Activated naive CD4-positive, alpha-beta T cell treated with anti-CD3 and anti-CD28 coated beads, Interleukin-2, amount 50 U/mL, for 16 hours (primary cell): ENCODE measurements at regions not wholly inside any gene's neighbourhood (a gene's known extent, or its start where the extent isn't known, plus 50 kb on each side); places are given as distances from the start of the nearest gene placed in this dataset.
"Not testable (repeated sequence)": the region's sequence is repeated elsewhere in the genome, so short reads cannot be mapped to it uniquely, and the experiment has no call there.

Experiments used
- DNase-seq: peaks from one replicate; pipeline ENCODE4 v3.0.0-alpha.2; 2020

DNA sequence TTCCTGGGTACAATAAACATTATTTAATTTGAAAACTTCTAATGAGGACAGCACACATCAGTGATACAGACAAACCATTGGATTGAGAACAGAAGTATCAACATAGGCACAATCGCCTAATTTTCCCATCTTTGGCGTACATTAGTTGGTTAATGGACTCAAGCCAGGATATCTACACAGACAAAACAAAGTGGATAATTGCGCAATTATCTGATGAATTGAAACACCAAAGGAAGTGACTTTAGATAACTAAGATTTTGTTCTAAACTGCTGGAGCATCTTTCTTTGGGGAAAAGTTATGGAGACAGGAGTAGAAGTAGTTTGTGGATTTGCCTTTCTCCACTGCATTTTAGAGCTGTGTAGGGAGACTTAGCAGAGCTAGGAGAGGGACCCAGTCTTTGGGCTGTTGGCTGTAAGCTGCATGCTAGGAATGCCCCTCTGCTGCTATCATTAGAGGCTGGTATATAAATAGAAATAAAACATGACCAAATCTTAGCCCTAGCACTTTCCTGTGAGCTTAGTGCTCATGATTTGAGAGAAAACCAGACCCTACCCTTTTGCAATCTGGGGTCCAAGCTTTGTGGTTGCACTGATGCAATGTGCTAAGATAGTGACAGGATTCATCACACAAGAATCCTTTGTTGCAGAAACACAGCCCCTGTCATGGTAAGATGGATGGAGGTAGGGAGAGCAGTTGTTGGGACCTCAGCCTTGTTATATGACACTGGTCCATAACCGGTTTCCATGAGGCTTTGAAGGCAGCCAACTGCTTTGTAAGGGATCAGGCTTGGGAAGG lies 264.5 kb upstream of the PIK3C3 start:
- no peak for DNase-seq

GRCh38 chr18:41687138-41687537 lies 267.9 kb upstream of the PIK3C3 start:
- DNase-seq: no peak

- no peak for DNase-seq
Measured at GRCh38 chr18:41681138-41681880, 273.7 kb upstream of the PIK3C3 start.

DNA sequence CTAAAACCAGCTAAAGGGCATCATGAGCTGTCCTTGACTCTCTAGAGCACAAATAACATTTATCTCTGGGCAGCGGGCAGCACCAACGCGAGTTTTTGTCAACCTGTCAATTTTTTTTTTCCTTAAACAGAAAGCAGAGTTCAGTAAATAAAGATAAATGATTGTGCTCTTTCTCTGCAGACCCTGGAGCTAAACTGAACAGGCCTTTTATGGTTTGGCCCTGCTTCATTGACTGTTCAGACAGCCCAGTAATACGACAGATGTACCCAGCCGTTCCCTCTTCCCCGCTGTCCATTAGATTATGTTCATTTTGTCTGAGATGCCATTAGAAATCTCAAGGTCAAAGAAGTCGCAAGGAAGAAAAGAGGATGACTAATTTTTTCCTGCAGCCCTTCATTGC lies 280.5 kb upstream of the PIK3C3 start:
- DNase-seq: no peak

- DNase-seq: no peak
Measured at GRCh38 chr18:41666231-41666630, 288.8 kb upstream of the PIK3C3 start.

DNA sequence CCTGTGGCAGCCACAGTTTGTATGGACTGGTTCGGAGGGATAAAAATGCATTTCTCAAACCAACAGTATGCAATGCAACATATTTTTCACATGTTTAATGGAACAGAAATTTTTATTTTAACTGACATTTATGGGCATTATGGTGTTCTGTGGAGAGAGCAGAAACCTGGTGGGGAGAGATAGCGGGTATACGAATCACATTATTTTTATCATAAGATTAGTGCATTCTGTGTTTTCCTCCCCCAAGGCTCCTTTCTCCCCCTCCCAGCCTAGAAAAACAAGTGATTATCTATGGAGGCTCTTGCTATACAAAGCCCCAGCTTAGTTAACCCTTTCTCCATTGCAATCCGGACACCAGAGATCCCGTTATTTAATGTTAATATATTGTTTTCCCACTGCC lies 289.8 kb upstream of the PIK3C3 start:
- DNase-seq: no peak

GRCh38 chr18:41660654-41661053 lies 294.4 kb upstream of the PIK3C3 start:
- DNase-seq: no peak

GRCh38 chr18:41659438-41660130 lies 295.4 kb upstream of the PIK3C3 start:
- no peak for DNase-seq

- no peak for DNase-seq
Measured at GRCh38 chr18:41657189-41657588, 297.8 kb upstream of the PIK3C3 start.

DNA sequence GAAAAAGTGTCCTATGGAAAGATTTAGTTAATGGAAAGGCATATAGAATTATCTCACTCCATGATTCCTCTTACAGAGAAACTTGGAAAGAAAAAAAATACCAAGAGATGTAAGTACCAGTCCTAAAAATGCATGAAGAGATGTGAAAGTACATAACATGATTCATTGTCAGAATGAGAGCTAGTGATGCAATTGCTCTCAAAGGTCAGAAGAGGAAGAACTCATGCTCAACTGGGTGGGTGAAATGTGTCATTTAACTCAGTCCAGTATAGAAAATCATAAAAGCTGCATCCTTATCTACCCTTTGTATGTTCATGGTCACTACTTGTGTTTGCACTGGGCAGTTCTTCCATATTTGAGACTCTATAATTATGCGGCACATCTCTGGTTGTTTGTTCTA lies 300.0 kb upstream of the PIK3C3 start:
- DNase-seq: no peak

- DNase-seq: no peak
Measured at GRCh38 chr18:41647914-41648313, 307.1 kb upstream of the PIK3C3 start.

GRCh38 chr18:41646915-41647620 lies 308.0 kb upstream of the PIK3C3 start:
- DNase-seq: no peak

GRCh38 chr18:41645589-41646360 lies 309.3 kb upstream of the PIK3C3 start:
- no peak for DNase-seq

GRCh38 chr18:41644466-41644865 lies 310.6 kb upstream of the PIK3C3 start:
- DNase-seq: no peak

DNA sequence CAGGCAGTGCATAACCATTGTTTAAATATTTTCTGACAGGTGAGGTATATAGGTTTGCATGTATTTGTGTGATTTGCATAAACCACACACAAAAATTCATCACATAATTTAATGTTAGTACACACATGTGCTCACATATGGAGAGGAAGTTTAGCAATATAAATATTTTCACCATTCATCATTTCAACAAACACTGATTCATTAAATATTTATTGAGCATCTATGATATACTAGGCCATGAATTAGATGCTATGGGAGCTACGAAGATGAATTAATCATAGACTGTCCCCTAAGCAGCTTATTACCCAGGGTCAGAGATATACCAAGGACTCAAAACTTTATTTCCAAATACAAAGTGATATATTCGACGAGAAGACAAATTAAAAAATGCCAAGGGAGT lies 311.6 kb upstream of the PIK3C3 start:
- no peak for DNase-seq

GRCh38 chr18:41642756-41643155 lies 312.3 kb upstream of the PIK3C3 start:
- no peak for DNase-seq

DNA sequence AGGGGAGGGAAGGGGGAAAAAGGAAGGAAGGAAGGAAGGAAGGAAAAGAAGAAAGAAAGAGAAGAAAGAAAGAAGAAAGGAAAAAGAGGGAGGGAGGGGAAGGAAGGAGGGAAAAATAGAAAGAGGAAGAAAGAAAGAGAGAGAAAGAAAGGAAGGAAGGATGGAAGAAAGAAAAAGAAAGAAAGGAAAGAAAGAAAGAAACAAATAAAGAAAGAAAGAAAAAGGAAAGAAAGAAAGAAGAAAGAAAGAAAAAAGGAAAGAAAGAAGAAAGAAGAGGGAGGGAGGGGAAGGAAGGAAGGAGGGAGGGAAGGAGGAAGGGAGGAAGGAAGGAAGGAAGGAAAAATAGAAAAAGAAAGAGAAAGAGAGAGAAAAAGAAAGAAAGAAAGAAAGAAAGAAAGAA lies 315.8 kb upstream of the PIK3C3 start:
- no peak for DNase-seq

DNA sequence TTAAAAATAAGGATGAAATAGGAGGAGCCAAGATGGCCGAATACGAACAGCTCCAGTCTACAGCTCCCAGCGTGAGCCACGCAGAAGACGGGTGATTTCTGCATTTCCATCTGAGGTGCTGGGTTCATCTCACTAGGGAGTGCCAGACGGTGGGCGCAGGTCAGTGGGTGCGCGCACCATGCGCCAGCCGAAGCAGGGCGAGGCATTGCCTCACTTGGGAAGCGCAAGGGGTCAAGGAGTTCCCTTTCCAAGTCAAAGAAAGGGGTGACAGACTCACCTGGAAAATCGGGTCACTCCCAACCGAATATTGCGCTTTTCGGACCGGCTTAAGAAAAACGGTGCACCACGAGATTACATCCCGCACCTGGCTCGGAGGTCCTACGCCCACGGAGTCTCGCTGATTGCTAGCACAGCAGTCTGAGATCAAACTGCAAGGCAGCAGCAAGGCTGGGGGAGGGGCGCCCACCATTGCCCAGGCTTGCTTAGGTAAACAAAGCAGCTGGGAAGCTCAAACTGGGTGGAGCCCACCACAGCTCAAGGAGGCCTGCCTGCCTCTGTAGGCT lies 323.2 kb upstream of the PIK3C3 start:
- not testable (repeated sequence) for DNase-seq

- DNase-seq: no peak
Measured at GRCh38 chr18:41630232-41630886, 324.7 kb upstream of the PIK3C3 start.

DNA sequence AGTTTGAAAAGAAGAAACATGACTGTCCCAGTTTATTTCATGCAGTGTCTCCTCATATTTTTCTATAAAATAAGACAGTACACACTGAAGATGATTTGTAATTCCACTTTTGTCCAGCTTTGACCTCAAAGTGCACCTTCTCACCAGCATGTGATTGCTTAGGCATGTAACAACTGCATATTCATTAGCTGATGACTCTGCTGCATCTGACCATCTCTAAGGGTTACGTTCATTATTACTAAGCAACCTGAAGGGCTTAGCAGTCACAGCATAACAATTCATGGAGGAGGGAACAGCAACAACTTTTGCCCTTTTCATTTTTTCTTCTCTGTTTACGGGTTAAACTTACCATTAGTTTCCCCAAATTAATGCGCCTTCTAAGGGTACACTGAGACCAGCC lies 330.6 kb upstream of the PIK3C3 start:
- no peak for DNase-seq

- DNase-seq: no peak
Measured at GRCh38 chr18:41621177-41621576, 333.9 kb upstream of the PIK3C3 start.

DNA sequence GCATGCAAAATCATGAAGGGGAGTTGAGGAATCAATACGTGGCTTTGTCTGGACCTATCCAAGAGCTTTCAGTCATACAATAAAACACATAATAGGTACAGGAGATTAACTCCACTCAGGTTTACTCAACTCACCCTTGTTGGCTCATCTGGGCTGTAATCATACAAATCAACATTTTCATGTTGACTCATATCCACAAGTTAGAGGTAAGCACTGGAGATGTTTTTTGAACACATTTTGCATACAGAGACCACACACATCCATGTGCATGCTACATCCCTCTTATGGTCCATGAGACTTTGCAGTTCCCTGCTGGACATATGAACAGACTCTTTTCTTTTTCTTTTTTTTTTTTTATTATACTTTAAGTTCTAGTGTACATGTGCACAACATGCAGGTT lies 336.9 kb upstream of the PIK3C3 start:
- DNase-seq: no peak
